ENCODE measurements at regions not wholly inside any gene's neighbourhood (a gene's known extent, or its start where the extent isn't known, plus 50 kb on each side); places are given as distances from the start of the nearest gene placed in this dataset.

- no peak for DNase-seq (ENCODE audit: low read depth in 2 of 2)
Observed at GRCh38 chr10:132467464-132468149, 70.0 kb upstream of the INPP5A start.

- DNase-seq (ENCODE audit: low read depth in 2 of 2): no peak
Observed at GRCh38 chr10:132468216-132468615, 69.4 kb upstream of the INPP5A start.

- DNase-seq (ENCODE audit: low read depth in 2 of 2): no peak
Observed at GRCh38 chr10:132468651-132469050, 68.9 kb upstream of the INPP5A start.

- DNase-seq (ENCODE audit: low read depth in 2 of 2): no peak
Observed at GRCh38 chr10:132469197-132469884, 68.2 kb upstream of the INPP5A start.

GRCh38 chr10:132470410-132471124 lies 67.0 kb upstream of the INPP5A start:
- peak in 1 of 2 donors; percentile 17 for DNase-seq (ENCODE audit: low read depth in 2 of 2)

GRCh38 chr10:132471125-132471451 lies 66.5 kb upstream of the INPP5A start:
- no peak for DNase-seq (ENCODE audit: low read depth in 2 of 2)

- DNase-seq (ENCODE audit: low read depth in 2 of 2): no peak
Observed at GRCh38 chr10:132471484-132471883, 66.1 kb upstream of the INPP5A start.

- no peak for DNase-seq (ENCODE audit: low read depth in 2 of 2)
Observed at GRCh38 chr10:132475086-132475485, 62.5 kb upstream of the INPP5A start.

GRCh38 chr10:132476146-132477065 lies 61.2 kb upstream of the INPP5A start:
- no peak for DNase-seq (ENCODE audit: low read depth in 2 of 2)

GRCh38 chr10:132477066-132477397 lies 60.6 kb upstream of the INPP5A start:
- DNase-seq (ENCODE audit: low read depth in 2 of 2): no peak

- DNase-seq (ENCODE audit: low read depth in 2 of 2): no peak
Observed at GRCh38 chr10:132477398-132478340, 59.9 kb upstream of the INPP5A start.

GRCh38 chr10:132478341-132479023 lies 59.1 kb upstream of the INPP5A start:
- DNase-seq (ENCODE audit: low read depth in 2 of 2): no peak

GRCh38 chr10:132479024-132479602 lies 58.5 kb upstream of the INPP5A start:
- no peak for DNase-seq (ENCODE audit: low read depth in 2 of 2)

GRCh38 chr10:132479603-132480221 lies 57.9 kb upstream of the INPP5A start:
- no peak for DNase-seq (ENCODE audit: low read depth in 2 of 2)

GRCh38 chr10:132480356-132480755 lies 57.2 kb upstream of the INPP5A start:
- DNase-seq (ENCODE audit: low read depth in 2 of 2): no peak

- no peak for DNase-seq (ENCODE audit: low read depth in 2 of 2)
Observed at GRCh38 chr10:132481690-132482089, 55.9 kb upstream of the INPP5A start.

- no peak for DNase-seq (ENCODE audit: low read depth in 2 of 2)
Observed at GRCh38 chr10:132482090-132482800, 55.3 kb upstream of the INPP5A start.

GRCh38 chr10:132483394-132483793 lies 54.2 kb upstream of the INPP5A start:
- DNase-seq (ENCODE audit: low read depth in 2 of 2): no peak

GRCh38 chr10:132484922-132485321 lies 52.7 kb upstream of the INPP5A start:
- DNase-seq (ENCODE audit: low read depth in 2 of 2): no peak

Data from stimulated activated CD8-positive, alpha-beta memory T cell treated with anti-CD3 and anti-CD28 coated beads, Interleukin-2, amount 100 ng/mL, for 48 hours (primary cell).